22Rv1 (cell line): ENCODE measurements at regions not wholly inside any gene's neighbourhood (a gene's known extent, or its start where the extent isn't known, plus 50 kb on each side); places are given as distances from the start of the nearest gene placed in this dataset.

Experiments used
- H3K27ac ChIP-seq: fragments of 450-650 bp; 2 replicates; pipeline ENCODE4 v1.5.1; 2017
- CTCF ChIP-seq: fragments of 450-650 bp; IDR thresholded peaks from 2 replicates; pipeline ENCODE4 v1.5.1; 2017; ENCODE audit warnings: mild to moderate bottlenecking
- ZFX ChIP-seq: fragments of 450-650 bp; IDR thresholded peaks from 2 replicates; pipeline ENCODE4 v1.6.1; 2017; ENCODE audit warnings: antibody characterized with exemption, borderline replicate concordance

GRCh38 chr6:119800526-119800925 is 451.0 kb upstream of the MAN1A1 start:
- no peak for TF ChIP-seq CTCF
- TF ChIP-seq ZFX = no peak
- no peak overlapping the region for H3K27ac ChIP-seq

DNA sequence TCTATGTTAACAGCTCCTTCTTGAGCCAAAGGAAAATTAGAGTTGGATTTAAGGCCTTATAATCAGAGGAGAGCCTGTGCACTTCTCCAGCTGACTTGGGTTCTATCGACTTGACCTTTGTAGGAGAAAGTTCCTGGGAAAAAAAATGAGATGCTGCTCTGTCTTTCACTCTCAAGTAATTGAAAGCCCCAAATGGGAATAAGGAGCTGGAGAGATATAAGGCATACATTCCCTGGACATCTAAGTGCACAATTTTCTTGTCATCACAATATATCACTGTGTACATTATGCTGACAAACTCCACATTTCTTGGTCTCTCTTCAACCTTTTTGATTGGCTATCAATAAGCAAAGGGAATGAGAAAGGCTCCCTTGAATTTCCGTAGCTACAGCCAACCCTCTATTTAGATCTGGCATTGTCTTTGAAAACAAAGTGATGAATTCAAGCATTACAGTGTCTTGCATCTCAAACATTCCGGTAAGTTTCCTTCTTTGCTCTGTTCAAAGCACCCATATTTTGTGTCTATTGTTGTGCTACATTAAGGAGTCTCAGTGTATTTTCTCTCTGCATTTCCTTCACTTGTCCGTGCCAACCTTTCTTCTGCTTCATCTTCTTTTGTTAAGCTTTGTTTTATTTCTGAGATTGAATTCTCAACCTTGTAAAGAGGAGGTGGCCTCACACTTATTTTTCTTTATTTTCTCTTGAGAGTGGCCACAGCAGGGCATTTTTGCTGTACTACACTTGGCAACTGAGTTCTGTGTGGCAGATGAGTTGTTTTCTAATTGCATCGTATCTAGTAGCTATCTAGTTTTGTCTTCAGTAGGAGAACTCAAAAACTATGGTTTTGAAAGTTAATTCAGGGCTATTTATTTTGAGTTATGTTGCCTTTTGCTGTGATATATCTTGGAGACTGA is 450.3 kb upstream of the MAN1A1 start:
- H3K27ac ChIP-seq = no peak overlapping the region
- TF ChIP-seq ZFX = no peak

- TF ChIP-seq ZFX (no peak), CTCF (no peak)
- no peak overlapping the region for H3K27ac ChIP-seq
These were observed 442.2 kb upstream of the MAN1A1 start for GRCh38 chr6:119791736-119792135.

DNA sequence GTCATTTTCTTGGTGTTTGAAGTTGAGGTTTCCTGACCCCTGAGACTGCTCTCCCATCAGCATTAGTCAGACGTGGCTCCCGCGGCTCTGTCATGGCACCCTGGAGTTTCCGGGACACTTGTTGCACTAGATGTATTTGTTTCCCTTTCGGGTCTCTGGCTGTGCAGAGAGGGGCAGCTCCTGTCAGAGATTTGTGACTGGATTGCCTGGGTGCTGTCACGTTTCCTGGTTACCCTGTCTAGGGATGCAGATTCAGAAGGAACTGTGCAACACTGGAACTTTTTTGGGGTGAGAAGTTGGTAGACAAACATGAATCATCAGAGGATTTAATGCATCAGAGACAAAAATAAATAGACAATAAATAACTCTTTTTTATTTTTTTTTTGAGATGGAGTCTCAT is 431.8 kb upstream of the MAN1A1 start:
- no peak overlapping the region for H3K27ac ChIP-seq
- TF ChIP-seq CTCF = no peak
- TF ChIP-seq ZFX = no peak

GRCh38 chr6:119768201-119768600 is 418.6 kb upstream of the MAN1A1 start:
- H3K27ac ChIP-seq = no peak overlapping the region
- TF ChIP-seq ZFX = no peak
- TF ChIP-seq CTCF = no peak

DNA sequence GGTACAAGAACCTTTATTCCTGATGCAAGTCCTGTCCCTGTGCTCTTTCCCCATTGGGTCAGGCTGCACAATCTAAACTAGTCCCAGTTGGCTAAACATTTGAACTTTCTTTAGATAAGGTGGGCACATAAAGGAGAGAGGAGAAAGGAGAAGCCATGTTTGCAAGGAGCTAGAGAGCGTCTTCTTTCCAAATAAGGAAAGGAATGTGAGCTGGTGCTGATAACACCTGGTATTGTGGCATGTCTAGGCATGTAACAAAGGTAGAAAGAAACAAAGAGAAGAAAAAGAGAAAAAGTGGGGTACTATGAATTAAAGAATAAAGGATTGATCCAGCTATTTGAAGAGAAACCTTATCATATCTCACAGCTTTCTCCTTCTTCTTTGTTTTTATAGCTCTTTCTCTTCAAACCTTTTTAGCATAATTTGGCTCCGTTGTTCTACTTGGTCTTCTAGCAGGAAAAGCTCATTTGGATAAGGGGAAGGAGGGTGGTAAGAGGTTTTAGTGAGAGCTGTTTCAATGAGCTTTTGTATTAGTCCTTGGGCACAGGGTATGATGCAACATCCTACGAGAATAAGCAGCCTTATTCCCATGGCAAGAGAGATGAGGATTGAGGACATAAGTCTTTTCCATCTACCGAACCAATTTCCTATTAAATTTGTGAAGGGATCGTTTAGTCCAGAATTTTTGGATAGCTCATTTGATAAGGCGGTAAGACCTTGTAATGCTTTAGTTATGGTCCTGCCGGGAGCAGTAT is 415.5 kb upstream of the MAN1A1 start:
- TF ChIP-seq CTCF (no peak), ZFX (no peak)
- no peak overlapping the region for H3K27ac ChIP-seq

GRCh38 chr6:119760046-119760445 is 410.5 kb upstream of the MAN1A1 start:
- TF ChIP-seq CTCF (no peak), ZFX (no peak)

More at GRCh38 chr6:119760046-119760445, 410.5 kb upstream of the MAN1A1 start:
- no peak overlapping the region for H3K27ac ChIP-seq
